Epithelial cell of prostate (primary cell): ENCODE measurements at regions not wholly inside any gene's neighbourhood (a gene's known extent, or its start where the extent isn't known, plus 50 kb on each side); places are given as distances from the start of the nearest gene placed in this dataset.

Source experiments
- DNase-seq: peaks from one replicate; pipeline ENCODE4 v3.0.0-alpha.2; 2011; ENCODE audit warnings: low read depth, low spot score
- H3K27ac ChIP-seq: fragments of 450-650 bp; 2 replicates; pipeline ENCODE4 v1.5.1; 2017; ENCODE audit warnings: mild to moderate bottlenecking

DNA sequence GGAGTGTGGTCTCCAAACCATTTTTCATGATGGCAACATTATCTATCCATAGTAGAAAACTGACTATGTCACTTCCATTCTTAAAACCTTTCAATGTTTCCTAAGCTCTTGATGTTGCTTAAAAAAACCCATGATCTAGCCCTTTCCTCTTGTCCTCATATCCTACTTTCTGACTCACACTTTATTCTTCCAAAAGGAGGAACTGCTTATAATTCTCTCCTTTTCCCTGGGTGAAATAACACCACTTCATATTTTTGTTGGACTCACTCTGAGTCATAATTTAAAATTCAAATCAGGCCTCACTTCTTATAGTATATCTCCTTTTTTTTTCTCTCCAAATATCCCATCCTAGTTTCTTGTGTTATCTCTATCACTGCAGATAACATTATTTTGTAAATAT lies 513.9 kb downstream of the MAN2A1 start:
- H3K27ac ChIP-seq = no peak overlapping the region
- DNase-seq = no peak

DNA sequence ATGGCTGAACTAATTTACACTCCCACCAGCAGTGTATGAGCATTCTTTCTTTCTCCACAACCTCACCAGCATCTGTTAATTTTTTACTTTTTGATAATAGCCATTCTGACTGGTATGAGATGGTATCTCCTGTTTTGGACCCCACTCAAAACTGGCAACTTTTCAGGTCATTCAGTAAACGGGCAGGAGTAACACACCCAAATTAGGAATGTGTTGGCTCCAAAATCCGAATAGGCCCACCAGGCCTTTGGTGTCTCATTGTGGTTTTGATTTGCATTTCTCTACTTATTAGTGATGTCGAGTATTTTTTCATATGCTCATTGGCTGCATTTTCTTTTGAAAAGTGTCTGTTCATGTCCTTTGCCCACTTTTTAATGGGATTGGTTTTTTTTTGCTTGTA lies 517.1 kb downstream of the TMEM232 start:
- H3K27ac ChIP-seq = no peak overlapping the region
- DNase-seq = no peak

- no peak overlapping the region for H3K27ac ChIP-seq
- no peak for DNase-seq
Observed at GRCh38 chr5:110218981-110219380, 507.5 kb downstream of the TMEM232 start.

GRCh38 chr5:110219769-110220168 lies 506.7 kb downstream of the TMEM232 start:
- no peak overlapping the region for H3K27ac ChIP-seq

DNA sequence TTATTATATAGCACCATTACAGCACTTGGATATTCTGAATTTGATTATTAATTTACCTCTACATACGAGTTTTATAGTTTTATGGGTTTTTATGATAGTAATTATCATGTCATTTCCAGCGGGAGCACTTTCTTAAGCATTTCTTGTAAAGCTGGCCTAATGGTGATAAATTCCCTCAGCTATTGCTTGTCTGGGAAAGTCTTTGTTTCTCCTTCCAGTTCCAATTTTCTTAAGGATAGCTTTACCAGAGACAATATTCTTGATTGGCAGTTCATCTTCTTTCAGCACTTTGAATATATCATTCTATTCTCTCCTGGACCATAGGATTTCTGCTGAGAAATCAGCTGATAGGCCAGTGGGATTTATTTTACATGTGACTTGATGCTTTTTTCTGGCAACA lies 505.4 kb downstream of the TMEM232 start:
- no peak overlapping the region for H3K27ac ChIP-seq
- no peak for DNase-seq

More at GRCh38 chr5:110219769-110220168, 506.7 kb downstream of the TMEM232 start:
- no peak for DNase-seq

DNA sequence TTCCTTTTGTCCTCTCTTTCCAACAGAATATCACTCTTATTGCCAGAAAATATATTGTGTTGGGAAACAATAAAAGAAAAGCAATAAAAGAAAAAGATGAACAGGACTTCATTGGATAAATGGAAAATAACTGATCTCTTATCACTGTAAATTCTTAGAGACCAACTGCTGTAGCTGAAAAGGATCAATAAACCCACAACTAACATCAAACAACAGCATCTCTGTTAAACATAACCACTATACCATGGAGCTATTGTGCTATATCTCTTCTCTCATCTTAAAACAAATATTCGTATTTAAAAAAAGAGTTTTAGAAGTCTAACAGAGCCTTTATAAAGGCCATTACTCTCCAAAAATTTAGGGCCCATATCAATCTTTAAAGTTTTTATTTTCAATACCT lies 502.4 kb downstream of the TMEM232 start:
- no peak for DNase-seq
- no peak overlapping the region for H3K27ac ChIP-seq

DNA sequence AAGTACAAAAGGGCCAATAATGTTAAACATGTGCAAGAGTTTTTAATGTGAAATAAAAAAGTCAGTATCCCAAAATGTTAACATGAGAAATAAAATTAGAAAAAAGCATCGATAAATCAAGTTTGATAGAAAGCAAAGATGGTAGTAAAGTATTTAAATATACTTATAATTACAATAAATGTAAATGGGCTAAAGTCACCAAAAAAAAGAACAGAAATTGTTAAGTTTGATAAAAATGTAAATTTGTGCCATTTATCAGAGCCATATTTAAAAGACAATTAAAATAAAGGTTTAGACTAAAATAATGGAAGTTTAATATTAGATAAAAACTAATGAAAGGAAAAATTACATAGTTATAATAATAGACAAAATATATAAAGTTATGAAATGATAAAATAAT lies 500.5 kb downstream of the TMEM232 start:
- no peak for DNase-seq
- H3K27ac ChIP-seq = no peak overlapping the region

GRCh38 chr5:110239786-110240185 lies 486.7 kb downstream of the TMEM232 start:
- no peak overlapping the region for H3K27ac ChIP-seq
- no peak for DNase-seq

DNA sequence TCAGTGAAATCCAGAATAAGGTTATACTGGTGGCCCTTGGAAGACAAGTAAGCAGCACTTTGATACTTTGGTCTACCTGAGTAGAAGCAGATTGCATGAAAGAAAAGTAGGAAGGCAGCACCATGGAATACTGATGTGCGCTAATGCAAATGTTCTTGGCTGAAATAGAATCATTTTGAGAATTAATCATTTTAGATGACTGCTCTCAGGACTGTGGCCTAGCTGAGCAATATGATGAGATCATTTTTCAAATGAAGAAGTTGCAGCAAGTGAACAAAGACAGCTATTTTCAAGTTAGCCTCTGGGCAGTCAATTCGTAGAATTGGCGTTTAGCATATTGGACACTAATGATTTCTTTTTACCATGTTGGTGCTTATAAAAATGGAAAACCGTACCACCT lies 483.5 kb downstream of the TMEM232 start:
- H3K27ac ChIP-seq = no peak overlapping the region

GRCh38 chr5:110248921-110249320 lies 477.6 kb downstream of the TMEM232 start:
- no peak for DNase-seq
- no peak overlapping the region for H3K27ac ChIP-seq

More for the DNA sequence above, 483.5 kb downstream of the TMEM232 start:
- DNase-seq = no peak

GRCh38 chr5:110250355-110250754 lies 476.1 kb downstream of the TMEM232 start:
- no peak for DNase-seq

DNA sequence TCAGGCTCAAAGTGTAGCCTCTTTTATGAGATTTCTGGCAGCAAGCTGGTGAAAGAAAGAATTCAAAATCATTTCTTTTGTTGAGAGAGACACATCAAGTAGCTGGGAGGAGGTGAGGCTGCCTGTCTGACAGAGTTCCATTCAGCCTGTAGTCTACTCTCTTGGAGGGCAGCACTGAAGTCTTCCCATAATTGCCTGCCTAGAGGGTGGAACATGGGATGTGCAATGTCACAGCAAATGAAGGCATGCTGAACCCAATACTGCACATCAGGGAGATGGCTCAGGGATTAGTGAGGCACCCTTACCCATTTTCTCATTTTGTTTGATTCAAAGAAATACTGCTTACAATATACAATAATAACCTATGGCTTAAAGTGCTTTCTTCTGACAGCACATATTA lies 475.7 kb downstream of the TMEM232 start:
- H3K27ac ChIP-seq = no peak overlapping the region
- no peak for DNase-seq

More at GRCh38 chr5:110250355-110250754, 476.1 kb downstream of the TMEM232 start:
- H3K27ac ChIP-seq = no peak overlapping the region

GRCh38 chr5:110251366-110251765 lies 475.1 kb downstream of the TMEM232 start:
- DNase-seq = no peak
- no peak overlapping the region for H3K27ac ChIP-seq

- DNase-seq = no peak
- H3K27ac ChIP-seq = no peak overlapping the region
Observed at GRCh38 chr5:110255194-110255593, 471.3 kb downstream of the TMEM232 start.

GRCh38 chr5:110256298-110256697 lies 470.2 kb downstream of the TMEM232 start:
- DNase-seq = no peak
- H3K27ac ChIP-seq = no peak overlapping the region

DNA sequence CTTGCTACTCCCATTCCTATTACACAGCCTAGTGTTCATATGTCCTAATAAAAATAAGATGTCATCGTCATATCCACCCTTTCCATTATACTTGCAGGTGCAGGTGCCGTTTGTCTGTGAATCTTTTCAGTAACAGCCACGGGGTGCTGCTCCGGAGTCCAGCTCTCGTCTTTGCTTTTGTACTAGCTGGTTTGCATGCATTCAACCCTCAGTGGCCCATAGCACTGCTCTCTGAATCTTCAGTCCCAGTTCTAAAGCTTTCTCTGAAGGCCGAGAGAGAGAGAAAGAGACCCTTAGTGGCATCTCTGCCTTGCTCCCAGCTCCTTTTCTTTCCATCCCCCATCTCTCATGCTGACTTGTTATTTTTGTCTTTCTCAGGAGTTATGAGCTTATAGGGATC lies 468.5 kb downstream of the TMEM232 start:
- H3K27ac ChIP-seq = no peak overlapping the region
- no peak for DNase-seq

DNA sequence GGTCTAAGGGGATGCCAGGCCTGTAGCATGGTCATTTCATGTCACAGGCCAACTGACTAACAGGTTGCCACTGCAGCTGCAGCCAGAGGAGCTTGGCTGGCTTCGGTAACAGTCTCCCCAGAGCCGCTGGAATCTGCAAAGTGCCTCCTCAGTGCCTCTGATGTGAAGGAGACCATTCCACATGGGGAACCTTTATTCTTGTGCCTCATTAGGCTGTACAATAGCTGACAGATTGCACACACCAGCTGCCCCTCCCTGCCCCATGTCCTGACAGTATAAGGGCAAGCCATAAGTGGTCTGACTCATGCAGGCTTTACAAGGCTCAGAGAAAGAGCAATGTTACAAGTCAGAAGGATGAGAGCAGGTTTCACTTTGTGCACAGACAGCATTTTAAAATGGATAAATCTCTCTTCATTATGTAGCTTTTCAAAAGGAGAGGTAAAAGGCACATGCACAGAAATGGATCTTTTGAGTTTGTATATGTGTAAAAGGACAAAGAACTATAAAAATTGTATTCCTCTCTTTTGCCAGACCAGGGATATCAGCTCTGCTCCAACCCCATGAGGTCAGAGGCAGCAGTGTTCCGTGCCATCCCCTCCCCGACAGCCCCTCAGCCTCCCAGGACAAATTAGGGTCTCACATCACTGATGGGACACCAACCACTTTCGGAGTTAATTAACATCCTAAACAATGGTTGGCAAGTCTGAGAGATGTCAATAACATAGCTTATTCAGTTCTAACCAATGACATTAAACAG lies 467.8 kb downstream of the TMEM232 start:
- H3K27ac ChIP-seq = no peak overlapping the region
- peak; percentile 27 for DNase-seq

GRCh38 chr5:110262749-110263148 lies 463.7 kb downstream of the TMEM232 start:
- DNase-seq = no peak
- H3K27ac ChIP-seq = no peak overlapping the region

DNA sequence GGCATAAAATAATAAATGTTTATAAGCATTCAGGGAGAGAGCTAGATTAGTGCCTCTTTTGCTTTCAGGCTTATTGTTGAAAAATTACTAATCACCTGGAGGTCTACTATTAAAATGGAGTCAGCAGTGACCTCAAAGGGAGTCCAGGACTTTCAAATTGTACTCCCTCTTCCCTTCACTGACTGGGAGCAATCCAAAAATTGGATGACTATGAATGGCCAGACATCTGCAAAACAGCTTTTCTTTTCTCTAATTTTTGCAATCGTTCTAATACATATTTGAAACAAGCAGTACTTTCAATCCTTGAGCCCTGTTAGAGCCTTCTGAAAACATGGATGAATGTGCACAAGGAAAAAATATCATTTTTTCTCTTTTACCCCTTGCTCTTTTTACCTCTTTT lies 461.8 kb downstream of the TMEM232 start:
- DNase-seq = no peak
- H3K27ac ChIP-seq = no peak overlapping the region

DNA sequence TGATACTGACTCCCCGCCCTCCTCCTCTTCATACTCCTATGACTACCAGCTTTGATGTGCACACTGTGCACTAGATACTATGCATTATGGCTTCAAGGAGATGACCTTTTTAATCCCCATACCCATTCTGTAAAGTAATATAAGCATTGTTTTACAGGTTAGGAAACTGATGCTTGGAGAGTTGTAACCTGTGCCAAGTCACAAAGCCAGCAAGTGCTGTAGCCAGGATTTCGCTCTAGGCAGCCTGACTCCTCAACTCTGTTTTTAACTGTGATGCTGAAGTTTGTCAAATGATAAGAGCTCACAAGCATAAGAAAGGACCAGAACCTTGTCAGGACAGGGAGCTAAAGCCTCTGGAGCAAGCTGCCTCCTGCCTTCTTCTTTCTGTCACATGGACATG lies 461.3 kb downstream of the TMEM232 start:
- no peak for DNase-seq

GRCh38 chr5:110267714-110268113 lies 458.8 kb downstream of the TMEM232 start:
- H3K27ac ChIP-seq = no peak overlapping the region
- no peak for DNase-seq

More for the DNA sequence above, 461.3 kb downstream of the TMEM232 start:
- H3K27ac ChIP-seq = no peak overlapping the region

DNA sequence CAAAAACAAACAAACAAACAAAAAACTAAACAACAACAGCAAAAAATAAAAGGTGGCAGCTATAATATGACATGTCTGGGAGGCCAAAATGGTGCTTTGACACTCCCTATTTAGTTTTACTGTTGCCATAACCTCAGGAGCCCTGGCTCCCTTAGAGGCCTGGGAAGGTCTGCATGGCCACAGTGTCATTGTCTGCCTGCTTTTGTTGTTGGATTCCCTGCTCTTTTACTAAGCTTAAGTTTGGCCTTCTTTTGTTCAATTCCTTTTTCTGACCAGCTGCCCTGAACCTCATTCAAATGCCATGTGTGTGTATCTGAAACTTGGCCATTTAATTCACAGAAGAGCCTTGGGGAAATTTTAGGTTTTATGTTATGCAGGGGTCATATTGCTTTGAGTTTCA lies 458.2 kb downstream of the TMEM232 start:
- H3K27ac ChIP-seq = no peak overlapping the region
- DNase-seq = no peak
